Ishikawa (cell line): ENCODE measurements at regions not wholly inside any gene's neighbourhood (a gene's known extent, or its start where the extent isn't known, plus 50 kb on each side); places are given as distances from the start of the nearest gene placed in this dataset.

Source experiments
- CEBPB ChIP-seq: IDR thresholded peaks from 2 replicates; pipeline ENCODE4 v1.6.1; 2012
- CREB1 ChIP-seq: IDR thresholded peaks from 2 replicates; pipeline ENCODE4 v1.6.1; 2012; ENCODE audit warnings: low read depth
- EGR1 ChIP-seq: IDR thresholded peaks from 2 replicates; pipeline ENCODE4 v1.6.1; 2012
- EP300 ChIP-seq: IDR thresholded peaks from 2 replicates; pipeline ENCODE4 v1.6.1; 2012; ENCODE audit warnings: borderline replicate concordance
- FOXM1 ChIP-seq: IDR thresholded peaks from 2 replicates; pipeline ENCODE4 v1.6.1; 2012; ENCODE audit warnings: low read depth, borderline replicate concordance
- MAX ChIP-seq: IDR thresholded peaks from 2 replicates; pipeline ENCODE4 v1.6.1; 2012
- NFIC ChIP-seq: IDR thresholded peaks from 2 replicates; pipeline ENCODE4 v1.6.1; 2012
- RAD21 ChIP-seq: IDR thresholded peaks from 2 replicates; pipeline ENCODE4 v1.6.1; 2012; ENCODE audit warnings: low read depth
- REST ChIP-seq: IDR thresholded peaks from 2 replicates; pipeline ENCODE4 v1.6.1; 2012; ENCODE audit warnings: low read depth, mild to moderate bottlenecking
- TAF1 ChIP-seq: IDR thresholded peaks from 2 replicates; pipeline ENCODE4 v1.6.1; 2012; ENCODE audit warnings: low read depth, mild to moderate bottlenecking
- TCF12 ChIP-seq: IDR thresholded peaks from 2 replicates; pipeline ENCODE4 v1.6.1; 2012; ENCODE audit warnings: low read depth
- TEAD4 ChIP-seq: IDR thresholded peaks from 2 replicates; pipeline ENCODE4 v1.6.1; 2012
- USF1 ChIP-seq: IDR thresholded peaks from 2 replicates; pipeline ENCODE4 v1.6.1; 2012
- YY1 ChIP-seq: IDR thresholded peaks from 2 replicates; pipeline ENCODE4 v1.6.1; 2012; ENCODE audit warnings: low read depth
- ZBTB7A ChIP-seq: IDR thresholded peaks from 2 replicates; pipeline ENCODE4 v1.6.1; 2012; ENCODE audit warnings: low read depth

- no peak for TF ChIP-seq FOXM1
- TF ChIP-seq TAF1 = no peak
- TF ChIP-seq CREB1 = no peak
- TF ChIP-seq EP300 = no peak
- no peak for TF ChIP-seq CEBPB
These were observed 111.2 kb upstream of the PTPN1 start for GRCh38 chr20:50398821-50399554.

- TF ChIP-seq YY1 (no peak), USF1 (no peak), NFIC (no peak), EP300 (no peak), TCF12 (no peak), EGR1 (no peak), TAF1 (no peak), ZBTB7A (no peak), TEAD4 (no peak), CREB1 (no peak), REST (no peak)
These were observed 110.6 kb upstream of the PTPN1 start for GRCh38 chr20:50399555-50399916.

- TF ChIP-seq RAD21 = peak; percentile 34; the same call in 1 of the 2 replicates
- TF ChIP-seq FOXM1 = no peak
These were observed 110.1 kb upstream of the PTPN1 start for GRCh38 chr20:50399917-50400704.

GRCh38 chr20:50400705-50401586 is 109.2 kb upstream of the PTPN1 start:
- no peak for TF ChIP-seq YY1
- TF ChIP-seq CREB1 = no peak
- TF ChIP-seq REST = no peak
- TF ChIP-seq TCF12 = no peak
- no peak for TF ChIP-seq TEAD4
- TF ChIP-seq EGR1 = no peak
- no peak for TF ChIP-seq TAF1
- TF ChIP-seq EP300 = no peak
- no peak for TF ChIP-seq RAD21

- TF ChIP-seq NFIC (no peak), EGR1 (no peak), FOXM1 (no peak), TEAD4 (no peak), TCF12 (no peak), CREB1 (no peak), ZBTB7A (no peak), USF1 (no peak), YY1 (no peak), CEBPB (no peak), EP300 (no peak), TAF1 (no peak), MAX (no peak), RAD21 (no peak), REST (no peak)
These were observed 108.4 kb upstream of the PTPN1 start for GRCh38 chr20:50401587-50402418.
